ENCODE measurements at regions not wholly inside any gene's neighbourhood (a gene's known extent, or its start where the extent isn't known, plus 50 kb on each side); places are given as distances from the start of the nearest gene placed in this dataset.

DNA sequence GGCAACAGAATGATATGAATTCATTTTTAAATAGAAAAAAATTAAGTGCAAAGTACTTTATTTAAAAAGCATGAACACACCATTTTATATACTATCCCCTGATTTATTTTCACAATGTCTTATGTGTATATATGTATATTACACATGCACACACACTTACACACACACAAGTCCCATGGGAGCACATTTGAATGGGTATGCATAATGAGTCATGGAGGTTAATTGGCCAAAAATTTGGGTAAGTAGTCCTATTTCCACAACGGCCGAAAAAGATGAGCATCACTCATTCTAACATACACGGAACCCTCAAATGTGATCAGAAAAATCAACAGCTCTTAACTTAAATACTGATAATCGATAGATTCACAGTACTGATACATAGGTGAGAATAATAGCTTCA is 97.4 kb upstream of the NABP1 start:
- TF ChIP-seq CTCF (IDR thresholded peaks at IDR 0.05): no peak
- TF ChIP-seq POLR2A (IDR thresholded peaks at IDR 0.05): no peak
- TF ChIP-seq POLR2AphosphoS5 (IDR thresholded peaks at IDR 0.05): no peak
